Mesendoderm (in vitro differentiated cells): ENCODE measurements at regions not wholly inside any gene's neighbourhood (a gene's known extent, or its start where the extent isn't known, plus 50 kb on each side); places are given as distances from the start of the nearest gene placed in this dataset.
"Not testable (repeated sequence)": the region's sequence is repeated elsewhere in the genome, so short reads cannot be mapped to it uniquely, and the experiment has no call there.

Experiments
- DNase-seq: peaks from one replicate; pipeline ENCODE4 v3.0.0; 2013
- H2AK5ac ChIP-seq: 2 replicates; pipeline ENCODE4 v1.6.1; 2013; ENCODE audit warnings: low read length, inconsistent platforms
- H2BK120ac ChIP-seq: 2 replicates; pipeline ENCODE4 v1.6.1; 2013; ENCODE audit warnings: low read depth, mild to moderate bottlenecking, low read length, moderate library complexity, mixed read lengths
- H2BK15ac ChIP-seq: replicated peaks from 2 replicates; pipeline ENCODE4 v1.6.1; 2013; ENCODE audit warnings: low read depth, mild to moderate bottlenecking, moderate library complexity
- H2BK5ac ChIP-seq: 2 replicates; pipeline ENCODE4 v1.6.1; 2013; ENCODE audit warnings: low read length, inconsistent platforms
- H3K18ac ChIP-seq: 2 replicates; pipeline ENCODE4 v1.6.1; 2013; ENCODE audit warnings: mild to moderate bottlenecking, low read length, mixed read lengths
- H3K23ac ChIP-seq: one replicate; pipeline ENCODE4 v1.6.1; 2013; ENCODE audit warnings: low read length
- H3K27ac ChIP-seq: 2 replicates; pipeline ENCODE4 v1.5.1; 2013; ENCODE audit warnings: low read depth, mild to moderate bottlenecking, inconsistent platforms, low read length, moderate library complexity
- H3K27me3 ChIP-seq: 2 replicates; pipeline ENCODE4 v1.6.1; 2013; ENCODE audit warnings: low read length, control low read depth, mild to moderate bottlenecking, inconsistent platforms; ENCODE audit not compliant: insufficient read depth, poor library complexity
- H3K36me3 ChIP-seq: 2 replicates; pipeline ENCODE4 v1.6.1; 2013; ENCODE audit warnings: low read length, inconsistent platforms; ENCODE audit not compliant: control insufficient read depth, insufficient read depth
- H3K4ac ChIP-seq: one replicate; pipeline ENCODE4 v1.6.1; 2013; ENCODE audit warnings: low read depth, mild to moderate bottlenecking, low read length, moderate library complexity
- H3K4me1 ChIP-seq: 2 replicates; pipeline ENCODE4 v1.6.1; 2013; ENCODE audit warnings: low read depth, low read length, inconsistent platforms; ENCODE audit not compliant: control insufficient read depth
- H3K4me2 ChIP-seq: 2 replicates; pipeline ENCODE4 v1.6.1; 2013; ENCODE audit warnings: low read length
- H3K4me3 ChIP-seq: 2 replicates; pipeline ENCODE4 v1.5.1; 2013; ENCODE audit warnings: mild to moderate bottlenecking, low read length
- H3K56ac ChIP-seq: one replicate; pipeline ENCODE4 v1.6.1; 2013; ENCODE audit warnings: low read length
- H3K79me1 ChIP-seq: 2 replicates; pipeline ENCODE4 v1.6.1; 2013; ENCODE audit warnings: low read length, inconsistent platforms
- H3K79me2 ChIP-seq: 2 replicates; pipeline ENCODE4 v1.6.1; 2013; ENCODE audit warnings: mild to moderate bottlenecking, low read length; ENCODE audit not compliant: control insufficient read depth, insufficient read depth
- H3K9ac ChIP-seq: 2 replicates; pipeline ENCODE4 v1.6.1; 2013; ENCODE audit warnings: low read length, inconsistent platforms
- H4K5ac ChIP-seq: one replicate; pipeline ENCODE4 v1.6.1; 2013; ENCODE audit warnings: low read length
- H4K8ac ChIP-seq: one replicate; pipeline ENCODE4 v1.6.1; 2013; ENCODE audit warnings: low read depth, mild to moderate bottlenecking, control low read depth, low read length, moderate library complexity
- WGBS: extraction: QIAGEN DNeasy Blood & Tissue Kit; methylation state at CpG from one replicate; pipeline ENCODE4 v1.1.7; 2013; ENCODE audit warnings: low lambda C conversion rate, missing lambda C conversion rate; ENCODE audit not compliant: insufficient coverage; ENCODE audit errors: extremely low coverage; 5-methylcytosine and 5-hydroxymethylcytosine counted together

GRCh38 chr16:79388396-79388795 lies 212.1 kb downstream of the MAF start:
- no peak overlapping the region for H3K4me3 ChIP-seq
- no peak overlapping the region for H2BK5ac ChIP-seq
- H3K27ac ChIP-seq = no peak overlapping the region
- H2BK15ac ChIP-seq = no peak overlapping the region
- H3K18ac ChIP-seq = no peak overlapping the region
- no peaks in the 10 kb centered on the region for H3K4me1 ChIP-seq
- H3K4me2 ChIP-seq = no peak overlapping the region
- H3K79me2 ChIP-seq = no peaks in the 10 kb centered on the region
- WGBS = no CpG with 5 or more reads among the region's 1 CpG
- H3K4ac ChIP-seq = no peak overlapping the region
- H3K27me3 ChIP-seq = no peaks in the 10 kb centered on the region
- H4K5ac ChIP-seq = no peak overlapping the region
- no peaks in the 10 kb centered on the region for H3K36me3 ChIP-seq
- no peaks in the 10 kb centered on the region for H3K79me1 ChIP-seq
- H4K8ac ChIP-seq = no peak overlapping the region
- H3K56ac ChIP-seq = no peak overlapping the region
- H2BK120ac ChIP-seq = no peak overlapping the region
- no peak overlapping the region for H2AK5ac ChIP-seq
- no peak for DNase-seq
- H3K9ac ChIP-seq = no peak overlapping the region
- no peak overlapping the region for H3K23ac ChIP-seq

GRCh38 chr16:79386299-79386698 lies 214.2 kb downstream of the MAF start:
- Histone ChIP-seq H3K4me1 (no peaks in the 10 kb centered on the region), H3K36me3 (no peaks in the 10 kb centered on the region), H4K5ac (no peak overlapping the region), H3K18ac (no peak overlapping the region), H3K56ac (no peak overlapping the region), H3K79me1 (no peaks in the 10 kb centered on the region), H2BK15ac (no peak overlapping the region), H2BK5ac (no peak overlapping the region), H4K8ac (no peak overlapping the region), H3K4me2 (no peak overlapping the region), H3K4ac (no peak overlapping the region), H3K79me2 (no peaks in the 10 kb centered on the region), H3K4me3 (no peak overlapping the region), H3K23ac (no peak overlapping the region), H3K9ac (no peak overlapping the region), H2AK5ac (no peak overlapping the region), H3K27me3 (no peaks in the 10 kb centered on the region), H2BK120ac (no peak overlapping the region), H3K27ac (no peak overlapping the region)
- no CpG with 5 or more reads among the region's 7 CpGs for WGBS
- DNase-seq = no peak

GRCh38 chr16:79381603-79382042 lies 218.9 kb downstream of the MAF start:
- Histone ChIP-seq H3K27ac (no peak overlapping the region), H3K4me2 (no peak overlapping the region), H2AK5ac (no peak overlapping the region), H3K9ac (no peak overlapping the region), H4K8ac (no peak overlapping the region), H3K4me1 (no peaks in the 10 kb centered on the region), H3K79me2 (no peaks in the 10 kb centered on the region), H3K18ac (no peak overlapping the region), H4K5ac (no peak overlapping the region), H2BK15ac (no peak overlapping the region), H3K79me1 (no peaks in the 10 kb centered on the region), H2BK120ac (no peak overlapping the region), H3K4ac (no peak overlapping the region), H3K56ac (no peak overlapping the region), H3K23ac (no peak overlapping the region), H3K27me3 (no peaks in the 10 kb centered on the region), H3K36me3 (no peaks in the 10 kb centered on the region), H3K4me3 (no peak overlapping the region), H2BK5ac (no peak overlapping the region)
- DNase-seq = no peak
- no CpG with 5 or more reads among the region's 10 CpGs for WGBS

- H2BK120ac ChIP-seq = no peak overlapping the region
- no peak for DNase-seq
- H3K36me3 ChIP-seq = no peaks in the 10 kb centered on the region
- no peak overlapping the region for H4K8ac ChIP-seq
- no peak overlapping the region for H2AK5ac ChIP-seq
- H3K79me2 ChIP-seq = no peaks in the 10 kb centered on the region
- no peaks in the 10 kb centered on the region for H3K27me3 ChIP-seq
- H3K9ac ChIP-seq = no peak overlapping the region
- H3K79me1 ChIP-seq = no peaks in the 10 kb centered on the region
- no peaks in the 10 kb centered on the region for H3K4me1 ChIP-seq
- H3K4me2 ChIP-seq = no peak overlapping the region
- no peak overlapping the region for H3K23ac ChIP-seq
- no CpG with 5 or more reads among the region's 9 CpGs for WGBS
- no peak overlapping the region for H2BK5ac ChIP-seq
- no peak overlapping the region for H3K18ac ChIP-seq
- no peak overlapping the region for H3K27ac ChIP-seq
- H3K4ac ChIP-seq = no peak overlapping the region
- H3K56ac ChIP-seq = no peak overlapping the region
- H3K4me3 ChIP-seq = no peak overlapping the region
- no peak overlapping the region for H4K5ac ChIP-seq
- H2BK15ac ChIP-seq = no peak overlapping the region
Observed at GRCh38 chr16:79380995-79381602, 219.4 kb downstream of the MAF start.

GRCh38 chr16:79379095-79379494 lies 221.4 kb downstream of the MAF start:
- no peaks in the 10 kb centered on the region for H3K79me2 ChIP-seq
- H3K36me3 ChIP-seq = no peaks in the 10 kb centered on the region
- H4K8ac ChIP-seq = no peak overlapping the region
- H3K4me3 ChIP-seq = no peak overlapping the region
- H3K27me3 ChIP-seq = no peaks in the 10 kb centered on the region
- no peak overlapping the region for H3K9ac ChIP-seq
- DNase-seq = no peak
- no peak overlapping the region for H2BK5ac ChIP-seq
- no peak overlapping the region for H3K18ac ChIP-seq
- H2BK120ac ChIP-seq = no peak overlapping the region
- no peak overlapping the region for H3K56ac ChIP-seq
- no peak overlapping the region for H3K27ac ChIP-seq
- H2AK5ac ChIP-seq = no peak overlapping the region
- no peak overlapping the region for H3K4ac ChIP-seq
- no peak overlapping the region for H3K23ac ChIP-seq
- no peak overlapping the region for H4K5ac ChIP-seq
- no peaks in the 10 kb centered on the region for H3K79me1 ChIP-seq
- no peak overlapping the region for H2BK15ac ChIP-seq
- no peak overlapping the region for H3K4me2 ChIP-seq
- WGBS = no CpG with 5 or more reads among the region's 3 CpGs
- H3K4me1 ChIP-seq = no peaks in the 10 kb centered on the region

- not testable (repeated sequence) for H3K4me2 ChIP-seq
Observed at GRCh38 chr16:79377082-79377481, 223.5 kb downstream of the MAF start.

More at GRCh38 chr16:79377082-79377481, 223.5 kb downstream of the MAF start:
- not testable (repeated sequence) for H3K4me1 ChIP-seq, H3K4me3 ChIP-seq, H3K27ac ChIP-seq, H4K8ac ChIP-seq, H2BK15ac ChIP-seq, H3K4ac ChIP-seq, H3K27me3 ChIP-seq, H4K5ac ChIP-seq, H2BK120ac ChIP-seq, H3K23ac ChIP-seq, H3K79me2 ChIP-seq, H3K9ac ChIP-seq, H3K79me1 ChIP-seq, H3K56ac ChIP-seq, H3K36me3 ChIP-seq, H3K18ac ChIP-seq, H2BK5ac ChIP-seq, DNase-seq, H2AK5ac ChIP-seq
- WGBS = no CpG with 5 or more reads among the region's 5 CpGs
